OCI-LY1 (cell line): ENCODE measurements at regions not wholly inside any gene's neighbourhood (a gene's known extent, or its start where the extent isn't known, plus 50 kb on each side); places are given as distances from the start of the nearest gene placed in this dataset.

Experiments
- H2AFZ ChIP-seq: fragments of 200-600 bp; sonication (generic), shearing (Covaris generic); 2 replicates; pipeline ENCODE4 v1.6.0; 2014; ENCODE audit warnings: antibody characterized with exemption, mild to moderate bottlenecking, low read length
- H3F3A ChIP-seq: fragments of 200-600 bp; sonication (generic), shearing (Covaris generic); 2 replicates; pipeline ENCODE4 v1.6.0; 2014; ENCODE audit warnings: mild to moderate bottlenecking, antibody characterized with exemption, low read length, moderate library complexity; ENCODE audit not compliant: insufficient read depth
- H3K27ac ChIP-seq: fragments of 200-600 bp; sonication (generic); 2 replicates; pipeline ENCODE4 v1.5.1; 2014; ENCODE audit warnings: low read length, mixed run types, mild to moderate bottlenecking, low read depth; ENCODE audit not compliant: poor library complexity, severe bottlenecking
- H3K27me3 ChIP-seq: fragments of 200-600 bp; sonication (generic); 2 replicates; pipeline ENCODE4 v1.6.0; 2014; ENCODE audit warnings: antibody characterized with exemption, mild to moderate bottlenecking, low read length, moderate library complexity; ENCODE audit not compliant: insufficient read depth
- H3K36me3 ChIP-seq: fragments of 200-600 bp; sonication (generic); 2 replicates; pipeline ENCODE4 v1.6.1; 2014; ENCODE audit warnings: mild to moderate bottlenecking, antibody characterized with exemption, low read length, moderate library complexity, mixed read lengths; ENCODE audit not compliant: insufficient read depth
- H3K4me1 ChIP-seq: fragments of 200-600 bp; sonication (generic); 2 replicates; pipeline ENCODE4 v1.5.1; 2014; ENCODE audit warnings: mild to moderate bottlenecking, low read length, moderate library complexity; ENCODE audit not compliant: insufficient read depth, severe bottlenecking
- H3K4me2 ChIP-seq: fragments of 200-600 bp; sonication (generic), shearing (Covaris generic); 2 replicates; pipeline ENCODE4 v1.6.1; 2014; ENCODE audit warnings: low read length
- H3K4me3 ChIP-seq: fragments of 200-600 bp; sonication (generic); 2 replicates; pipeline ENCODE4 v1.5.1; 2014; ENCODE audit warnings: low read length, low read depth, mild to moderate bottlenecking, mixed read lengths; ENCODE audit not compliant: poor library complexity, severe bottlenecking
- H3K79me2 ChIP-seq: fragments of 200-600 bp; shearing (Covaris generic); 2 replicates; pipeline ENCODE4 v1.6.1; 2016; ENCODE audit warnings: mixed run types, low read length, mixed read lengths; ENCODE audit not compliant: insufficient read depth
- H3K9ac ChIP-seq: fragments of 200-600 bp; sonication (generic), shearing (Covaris generic); 2 replicates; pipeline ENCODE4 v1.6.1; 2014; ENCODE audit warnings: mild to moderate bottlenecking, low read length, mixed read lengths
- H3K9me2 ChIP-seq: fragments of 200-600 bp; sonication (generic), shearing (Covaris generic); 2 replicates; pipeline ENCODE4 v1.6.1; 2014; ENCODE audit warnings: low read depth, mild to moderate bottlenecking, low read length, mixed read lengths
- H3K9me3 ChIP-seq: fragments of 200-600 bp; shearing (Covaris generic); 2 replicates; pipeline ENCODE4 v1.6.1; 2014; ENCODE audit warnings: low read length, mixed read lengths
- H4K20me1 ChIP-seq: fragments of 200-600 bp; sonication (generic), shearing (Covaris generic); 2 replicates; pipeline ENCODE4 v1.6.0; 2016; ENCODE audit warnings: mild to moderate bottlenecking, low read length; ENCODE audit not compliant: insufficient read depth
- CTCF ChIP-seq: fragments of 200-600 bp; sonication (generic), shearing (Covaris generic); IDR thresholded peaks from 2 replicates; pipeline ENCODE4 v1.5.1; 2017; ENCODE audit warnings: mild to moderate bottlenecking, antibody characterized with exemption, low read length, moderate library complexity, mixed read lengths
- EZH2 ChIP-seq: fragments of 200-600 bp; sonication (generic), shearing (Covaris generic); IDR thresholded peaks from 2 replicates; pipeline ENCODE4 v1.8.0; 2017; ENCODE audit warnings: borderline replicate concordance, mixed run types, mild to moderate bottlenecking, antibody characterized with exemption, low read length, moderate library complexity, mixed read lengths

GRCh38 chr15:85886309-85886811, 91.6 kb upstream of the KLHL25 start:
- H3K27me3 ChIP-seq: peaks cover 8% of the 10 kb centered on the region; the same call in 1 of the 2 replicates
- H3K4me1 ChIP-seq: peaks cover 8% of the 10 kb centered on the region
- H3K9me2 ChIP-seq: no peaks in the 10 kb centered on the region
- no peaks in the 10 kb centered on the region for H3K36me3 ChIP-seq
- TF ChIP-seq EZH2 (no peak), CTCF (no peak)
- no peak overlapping the region for H3K27ac ChIP-seq
- H3K9ac ChIP-seq: no peak overlapping the region
- H3F3A ChIP-seq: no peaks in the 10 kb centered on the region
- no peak overlapping the region for H3K4me2 ChIP-seq
- H3K9me3 ChIP-seq: no peaks in the 10 kb centered on the region
- no peaks in the 10 kb centered on the region for H3K79me2 ChIP-seq
- no peak overlapping the region for H3K4me3 ChIP-seq
- no peak overlapping the region for H2AFZ ChIP-seq
- H4K20me1 ChIP-seq: no peaks in the 10 kb centered on the region

GRCh38 chr15:85889956-85890619, 95.4 kb upstream of the KLHL25 start:
- Histone ChIP-seq H3K27ac (no peak overlapping the region), H3K4me1 (peaks cover 8% of the 10 kb centered on the region), H4K20me1 (no peaks in the 10 kb centered on the region), H2AFZ (no peak overlapping the region), H3K4me2 (no peak overlapping the region), H3K9me3 (no peaks in the 10 kb centered on the region), H3K79me2 (no peaks in the 10 kb centered on the region), H3K27me3 (peaks cover 5% of the 10 kb centered on the region; the same call in 1 of the 2 replicates), H3F3A (no peaks in the 10 kb centered on the region), H3K9ac (no peak overlapping the region), H3K4me3 (no peak overlapping the region), H3K9me2 (no peaks in the 10 kb centered on the region), H3K36me3 (no peaks in the 10 kb centered on the region)
- no peak for TF ChIP-seq CTCF
- TF ChIP-seq EZH2: no peak

GRCh38 chr15:85890620-85890980, 95.9 kb upstream of the KLHL25 start:
- Histone ChIP-seq H3K27ac (no peak overlapping the region), H3K79me2 (no peaks in the 10 kb centered on the region), H3K4me2 (no peak overlapping the region), H3K27me3 (peaks cover 5% of the 10 kb centered on the region; the same call in 1 of the 2 replicates), H3K4me1 (peaks cover 8% of the 10 kb centered on the region), H3F3A (no peaks in the 10 kb centered on the region), H2AFZ (no peak overlapping the region), H4K20me1 (no peaks in the 10 kb centered on the region), H3K4me3 (no peak overlapping the region), H3K9me2 (no peaks in the 10 kb centered on the region), H3K36me3 (no peaks in the 10 kb centered on the region), H3K9ac (no peak overlapping the region), H3K9me3 (no peaks in the 10 kb centered on the region)
- TF ChIP-seq CTCF: no peak
- no peak for TF ChIP-seq EZH2
